ENCODE measurements at regions not wholly inside any gene's neighbourhood (a gene's known extent, or its start where the extent isn't known, plus 50 kb on each side); places are given as distances from the start of the nearest gene placed in this dataset.

- no peak for TF ChIP-seq CTCF (IDR thresholded peaks at IDR 0.05)
- no peak for TF ChIP-seq POLR2A (IDR thresholded peaks at IDR 0.05)
These were observed 165.3 kb upstream of the NREP start for GRCh38 chr5:111922344-111922743.
